GM18498 (cell line): ENCODE measurements at regions not wholly inside any gene's neighbourhood (a gene's known extent, or its start where the extent isn't known, plus 50 kb on each side); places are given as distances from the start of the nearest gene placed in this dataset.
"Not testable (repeated sequence)": the region's sequence is repeated elsewhere in the genome, so short reads cannot be mapped to it uniquely, and the experiment has no call there.

ENCODE experiments used
- ATAC-seq: cut with Tn5 transposase; IDR thresholded peaks from one replicate; pipeline ENCODE4 v1.9.1; 2021; ENCODE audit warnings: mild to moderate bottlenecking, moderate library complexity; ENCODE audit not compliant: unreplicated experiment

DNA sequence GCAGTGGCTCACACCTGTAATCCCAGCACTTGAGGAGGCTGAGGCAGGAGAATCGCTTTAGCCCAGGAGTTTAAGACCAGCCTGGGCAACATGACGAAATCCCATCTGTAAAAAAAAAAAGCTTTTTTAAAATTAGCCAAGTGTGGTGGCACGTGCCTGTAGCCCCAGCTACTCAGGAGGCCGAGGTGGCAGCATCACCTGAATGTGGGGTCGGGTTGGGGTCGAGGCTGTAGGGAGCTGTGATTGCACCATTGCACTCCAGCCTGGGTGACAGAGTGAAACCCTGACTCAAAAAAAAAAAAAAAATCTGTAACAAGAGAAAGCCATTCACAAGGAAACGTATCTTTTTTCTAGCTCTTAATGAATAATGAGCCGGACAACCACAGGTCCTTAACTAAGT lies 74.7 kb upstream of the DLG1 start:
- ATAC-seq, result no peak

DNA sequence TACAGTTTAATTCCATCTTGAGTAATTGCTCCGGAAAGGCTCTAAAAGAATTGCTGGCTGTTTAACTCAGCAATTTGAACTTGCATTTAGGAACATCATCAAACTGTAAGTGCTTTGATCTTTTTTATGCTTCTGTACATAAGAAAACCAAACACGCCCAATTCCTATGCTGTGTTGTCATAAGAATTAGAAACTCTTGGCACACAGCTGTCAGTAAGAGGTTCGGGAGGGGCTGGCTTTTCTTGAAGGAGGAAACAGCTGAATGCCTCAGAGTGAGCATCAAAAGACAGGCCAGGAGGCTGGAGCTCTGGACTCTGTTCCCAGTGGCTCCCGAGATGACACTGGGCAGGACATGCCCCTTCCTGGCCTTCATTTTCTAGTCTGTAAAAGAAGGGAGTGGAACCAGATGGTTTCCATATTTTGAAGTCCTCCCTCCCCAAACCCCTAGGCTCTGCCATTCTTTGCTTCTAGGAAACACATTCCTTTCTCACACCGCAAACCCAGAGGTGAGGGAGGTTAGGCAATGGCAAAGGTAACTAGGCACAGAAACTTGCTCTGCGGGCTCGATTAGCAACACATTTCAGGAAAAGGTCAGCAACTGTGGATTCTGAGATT lies 73.7 kb upstream of the DLG1 start:
- ATAC-seq, result no peak

GRCh38 chr3:197371591-197372046 lies 73.2 kb upstream of the DLG1 start:
- ATAC-seq, result no peak

GRCh38 chr3:197369545-197369944 lies 71.1 kb upstream of the DLG1 start:
- no peak for ATAC-seq

DNA sequence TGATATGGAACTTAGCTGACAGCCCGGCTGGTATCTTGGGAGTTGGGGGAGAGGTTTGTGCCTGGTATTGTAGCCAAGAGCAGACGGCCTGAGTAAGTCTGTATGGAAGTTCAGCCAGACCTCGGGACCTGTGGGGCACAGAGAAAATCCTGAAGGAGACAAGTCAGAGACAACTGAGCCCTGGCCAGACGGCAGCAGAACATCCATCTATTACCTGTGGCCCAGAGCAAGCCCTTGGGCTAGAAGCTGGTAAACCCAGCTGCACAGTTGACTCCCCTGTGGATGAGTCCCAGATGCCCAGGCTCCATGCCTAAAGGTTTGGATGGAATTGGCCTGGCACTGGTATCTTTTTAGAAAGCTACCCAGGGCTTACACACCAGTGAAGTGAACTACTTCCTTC lies 70.4 kb upstream of the DLG1 start:
- ATAC-seq, result no peak

GRCh38 chr3:197368330-197368729 lies 69.9 kb upstream of the DLG1 start:
- no peak for ATAC-seq

DNA sequence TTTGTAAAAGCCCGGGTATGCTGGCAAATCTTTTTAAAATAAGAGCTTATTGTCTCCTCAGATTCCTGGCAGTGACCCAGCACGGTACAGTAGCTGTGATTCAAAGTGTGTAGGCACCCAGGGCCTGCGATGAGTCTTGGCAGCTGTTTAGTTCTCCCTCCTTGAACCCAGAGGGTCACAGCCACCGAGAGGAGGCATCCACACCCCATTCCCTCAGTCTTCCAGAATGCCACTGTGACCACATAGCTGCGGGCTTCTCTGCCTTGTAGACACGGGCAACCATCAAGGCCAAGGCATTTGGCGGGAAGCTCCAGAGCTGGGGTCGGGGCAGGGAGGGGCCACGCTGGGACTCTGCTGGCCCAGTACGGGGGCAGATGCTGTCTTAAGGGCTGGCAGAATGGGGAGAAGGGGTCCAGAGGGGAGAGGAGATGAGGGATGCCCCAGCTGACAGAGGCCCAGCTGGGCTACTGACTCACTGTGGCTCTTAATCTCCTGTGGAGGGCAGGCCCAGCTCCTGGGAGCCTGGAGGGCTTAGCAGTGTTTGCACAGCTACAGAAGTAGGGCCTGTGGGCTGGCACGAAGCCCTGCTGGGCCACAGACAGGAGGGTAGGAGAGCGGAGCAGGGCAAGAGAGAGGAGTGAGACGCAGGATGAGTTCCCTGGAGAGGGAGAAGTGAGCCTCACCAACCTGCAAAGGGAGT lies 68.8 kb upstream of the DLG1 start:
- ATAC-seq, result no peak

DNA sequence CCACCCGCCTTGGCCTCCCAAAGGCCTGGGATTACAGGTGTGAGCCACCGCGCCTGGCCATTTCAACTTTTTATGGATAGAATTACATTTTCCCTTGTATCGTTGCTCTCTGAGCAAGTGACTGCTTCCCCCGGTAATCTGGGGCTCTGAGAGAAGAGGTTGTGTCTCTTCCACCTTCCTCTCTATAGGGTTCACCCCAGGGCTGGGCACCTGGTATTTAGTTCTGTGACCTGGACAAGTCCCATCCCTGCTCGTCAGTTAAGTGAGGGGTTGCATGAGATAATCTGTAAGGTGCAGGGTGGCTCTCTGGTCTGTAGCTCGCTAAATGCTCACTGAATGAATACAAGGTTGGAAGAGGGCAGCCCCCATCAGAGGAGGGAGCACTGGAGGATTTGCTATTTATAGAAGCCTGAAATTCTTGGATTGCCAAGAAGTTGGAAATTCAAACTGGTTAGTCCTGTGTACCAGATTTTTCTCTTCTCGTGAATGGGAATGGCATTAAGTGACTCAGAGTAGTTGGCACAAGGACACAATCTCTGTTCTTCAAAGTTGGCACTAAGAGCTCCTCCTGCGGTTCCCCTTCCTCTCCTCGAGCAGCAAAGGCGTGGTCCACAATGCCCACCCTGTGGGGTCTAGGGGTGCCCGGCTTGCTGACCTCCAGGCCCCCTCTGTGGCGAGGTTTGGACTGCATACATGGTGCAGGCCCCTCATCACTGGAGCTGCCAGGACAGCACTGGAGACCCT lies 68.1 kb upstream of the DLG1 start:
- ATAC-seq, result no peak

DNA sequence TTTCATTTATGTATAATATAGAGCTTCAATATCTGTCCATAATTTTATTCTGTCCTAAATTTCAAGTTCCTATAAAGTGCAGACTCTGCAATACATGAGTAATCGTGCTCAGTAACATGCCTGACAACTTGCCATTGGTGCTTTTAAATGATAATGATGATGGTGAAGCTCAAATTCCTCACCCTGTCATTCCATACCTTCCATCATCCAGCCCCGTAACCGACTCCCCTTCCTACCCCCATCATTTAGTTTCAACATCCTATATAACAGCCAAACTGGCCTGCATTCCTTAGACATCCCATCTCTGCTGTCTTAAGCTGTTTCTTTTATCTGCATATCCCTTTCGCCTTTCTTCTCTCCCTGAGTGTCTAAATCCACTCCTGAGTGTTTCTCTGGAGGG lies 67.2 kb upstream of the DLG1 start:
- no peak for ATAC-seq

- ATAC-seq, result no peak
Measured at GRCh38 chr3:197364410-197365071, 66.1 kb upstream of the DLG1 start.

DNA sequence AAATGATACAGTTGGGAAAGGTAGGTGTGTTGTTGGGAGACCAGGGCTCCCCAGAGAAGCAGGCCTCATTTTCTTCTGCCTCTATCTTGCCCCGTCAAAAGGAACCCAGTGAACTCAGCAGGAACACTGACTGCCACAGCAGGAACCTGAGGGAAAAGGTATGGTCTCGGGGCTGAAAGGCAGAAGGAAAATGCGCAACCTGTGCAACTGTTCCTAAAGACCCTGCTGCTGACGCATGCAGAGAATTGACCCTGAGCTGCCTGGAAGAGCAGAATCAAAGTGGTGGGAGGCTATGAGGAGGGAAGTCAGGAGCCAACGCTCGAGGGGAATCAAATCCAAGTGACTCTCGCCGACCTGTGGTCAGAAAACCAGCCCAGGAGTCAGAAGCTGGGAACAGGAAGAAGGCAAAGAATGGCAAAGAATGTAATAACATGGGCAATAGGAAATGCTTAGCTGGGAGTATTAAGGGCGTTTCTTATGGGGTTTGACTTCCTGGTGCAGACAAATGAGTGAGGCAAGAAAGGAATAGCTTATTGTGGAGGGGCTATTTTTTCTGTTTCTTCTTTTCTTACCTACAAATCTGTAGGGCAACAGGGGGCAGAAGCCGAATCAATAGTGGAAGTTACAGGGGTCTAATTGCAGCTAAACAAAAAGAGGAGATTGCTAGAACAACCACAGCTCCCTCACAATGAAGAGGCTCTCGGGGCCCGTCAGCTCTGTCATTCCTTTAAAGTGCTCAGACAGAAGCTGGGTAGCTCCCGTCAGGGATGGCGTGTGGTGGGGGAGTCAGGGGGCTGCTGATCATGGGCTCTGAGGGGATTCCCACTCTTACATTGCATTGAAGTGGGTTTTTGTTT lies 65.4 kb upstream of the DLG1 start:
- no peak for ATAC-seq

- no peak for ATAC-seq
Measured at GRCh38 chr3:197362081-197362480, 63.7 kb upstream of the DLG1 start.

GRCh38 chr3:197360095-197360494 lies 61.7 kb upstream of the DLG1 start:
- not testable (repeated sequence) for ATAC-seq

- ATAC-seq, result not testable (repeated sequence)
Measured at GRCh38 chr3:197359476-197359875, 61.1 kb upstream of the DLG1 start.

DNA sequence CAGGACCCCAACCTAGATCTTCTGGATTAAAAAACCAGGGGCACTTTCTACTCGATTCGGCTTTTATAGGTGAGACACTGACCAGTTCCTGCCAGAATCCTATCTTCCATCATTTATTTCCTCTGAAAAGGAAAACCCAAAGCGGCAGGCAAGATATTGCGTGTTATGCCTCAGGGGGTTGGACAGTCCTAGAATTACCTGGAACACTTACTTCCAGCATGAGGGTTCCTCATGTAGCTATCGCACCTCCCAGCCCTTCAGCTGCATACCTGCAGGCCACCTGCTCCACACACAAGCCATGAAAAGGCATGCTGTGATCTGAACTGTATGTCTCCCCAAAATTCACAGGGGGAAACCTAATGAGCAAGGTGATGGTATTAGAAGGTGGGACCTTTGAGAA lies 58.3 kb upstream of the DLG1 start:
- no peak for ATAC-seq

DNA sequence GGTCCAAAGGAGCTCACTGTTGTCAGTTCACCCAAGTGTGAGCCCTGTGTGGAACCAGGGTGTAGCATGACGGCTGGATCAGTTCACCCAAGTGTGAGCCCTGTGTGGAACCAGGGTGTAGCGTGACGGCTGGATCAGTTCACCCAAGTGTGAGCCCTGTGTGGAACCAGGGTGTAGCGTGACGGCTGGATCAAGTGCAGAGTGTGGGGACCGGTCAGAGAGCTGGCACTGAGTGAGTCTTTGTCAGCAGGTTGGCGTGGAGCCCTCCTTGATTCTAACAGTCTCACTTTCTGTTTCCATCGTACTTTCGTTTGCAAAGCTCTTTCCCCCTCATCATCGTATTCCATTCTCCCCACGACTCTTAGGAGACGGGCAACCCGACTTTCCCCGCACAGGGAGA lies 57.9 kb upstream of the DLG1 start:
- ATAC-seq, result no peak

DNA sequence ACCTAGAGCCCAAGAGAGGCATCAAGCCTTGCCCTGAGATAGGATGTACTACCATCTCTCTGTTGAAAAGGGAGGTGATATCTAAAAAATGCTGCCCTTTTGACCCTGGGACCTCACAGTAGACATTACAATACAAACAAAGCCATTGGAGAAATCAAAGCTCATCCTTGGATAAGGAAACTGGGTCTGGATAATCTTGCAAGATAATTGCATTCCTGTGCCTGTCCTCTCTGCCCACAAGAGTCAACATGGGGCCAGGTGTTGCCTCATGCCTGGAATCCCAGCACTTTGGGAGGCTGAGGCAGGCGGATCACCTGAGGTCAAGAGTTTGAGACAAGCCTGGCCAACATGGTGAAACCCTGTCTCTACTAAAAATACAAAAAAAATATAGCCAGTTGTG lies 57.3 kb upstream of the DLG1 start:
- no peak for ATAC-seq

DNA sequence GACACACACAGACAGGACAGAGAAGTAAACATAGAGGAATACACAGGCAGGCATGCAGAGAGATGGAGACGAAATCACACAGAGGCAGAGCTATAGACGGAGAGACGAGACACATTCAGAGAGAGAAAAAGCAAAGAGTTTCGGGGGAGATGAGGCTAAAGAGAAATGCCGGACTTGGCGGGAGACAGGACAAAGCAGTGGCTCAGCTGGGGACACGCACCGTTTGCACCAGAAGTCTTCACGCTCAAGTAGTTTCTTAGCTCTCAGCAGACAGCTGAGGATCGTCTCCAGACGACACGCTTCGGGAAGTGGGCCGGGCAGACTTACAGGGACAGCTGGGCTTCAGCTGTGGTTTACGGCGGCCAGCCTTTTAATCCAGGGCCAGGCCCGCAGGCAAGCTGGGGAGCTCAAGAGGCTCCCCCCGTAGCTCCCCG lies 56.2 kb upstream of the DLG1 start:
- ATAC-seq, result no peak

DNA sequence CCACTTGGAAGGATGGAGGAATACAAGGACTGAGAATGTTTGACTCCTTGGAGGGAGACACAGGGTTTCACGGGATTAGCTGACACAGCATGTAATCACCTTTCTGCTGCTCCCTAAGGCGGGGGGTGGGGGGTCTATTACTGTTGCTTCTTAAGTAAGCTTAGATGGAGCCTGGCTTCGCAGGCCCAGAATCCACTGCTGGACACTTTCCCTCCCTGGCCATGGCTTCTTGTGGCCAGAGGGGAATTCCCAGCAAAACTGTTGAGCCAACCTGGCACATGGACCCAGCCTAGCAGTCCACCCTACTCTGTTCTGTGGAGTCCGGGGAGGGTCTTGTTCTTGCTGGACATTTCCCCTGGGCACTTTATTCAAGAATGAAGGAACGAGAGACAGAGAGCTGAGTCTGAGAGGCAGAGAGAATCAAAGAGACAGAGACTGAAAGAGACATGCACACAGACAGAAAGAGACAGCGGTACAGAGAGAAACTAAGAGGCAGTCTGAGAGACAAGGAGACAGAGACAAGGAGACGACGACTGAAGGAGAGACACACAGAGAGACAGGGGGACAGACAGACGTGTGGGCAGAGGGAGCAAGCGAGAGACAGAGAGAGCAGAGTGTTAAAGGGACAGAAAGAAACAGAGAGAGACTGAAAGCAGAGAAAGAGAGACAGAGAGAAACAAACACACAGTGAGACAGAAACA lies 55.6 kb upstream of the DLG1 start:
- no peak for ATAC-seq
